ENCODE measurements at regions not wholly inside any gene's neighbourhood (a gene's known extent, or its start where the extent isn't known, plus 50 kb on each side); places are given as distances from the start of the nearest gene placed in this dataset.

DNA sequence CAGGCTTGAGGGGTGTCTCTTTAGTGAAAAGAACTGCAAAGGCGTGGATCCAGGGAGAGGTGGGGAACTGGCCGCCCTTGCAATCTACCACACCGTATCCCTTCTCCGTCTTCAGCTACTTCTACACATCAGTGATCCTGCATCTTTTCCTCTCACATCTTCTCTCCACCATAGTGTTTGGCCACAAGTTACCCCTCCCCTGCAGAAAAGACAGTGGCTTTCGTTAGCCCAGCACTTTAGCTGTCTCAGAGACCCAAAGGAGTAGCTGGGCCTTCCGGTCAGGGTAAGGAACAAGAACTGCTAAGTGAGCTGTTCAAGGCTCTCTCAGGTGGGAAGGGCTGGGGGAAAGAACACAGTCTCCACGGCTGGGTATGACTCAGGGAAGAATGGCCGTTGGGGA, 158.4 kb downstream of the NDUFA12 start:
- TF ChIP-seq CTCF (conservative IDR thresholded peaks at IDR 0.05) (no peak), EZH2 (IDR thresholded peaks at IDR 0.05; ENCODE audit: low read depth) (no peak)
